K562 (cell line): ENCODE measurements at regions not wholly inside any gene's neighbourhood (a gene's known extent, or its start where the extent isn't known, plus 50 kb on each side); places are given as distances from the start of the nearest gene placed in this dataset.

Source experiments
- BCLAF1 ChIP-seq, 2 experiments: fragments of 450-650 bp in 1 of 2; IDR thresholded peaks; 2 replicates each; pipeline ENCODE4 v1.6.1; 2011 to 2017; ENCODE audit warnings: low read depth in 2 of 2, antibody characterized with exemption in 1 of 2, borderline replicate concordance in 1 of 2, low read length in 1 of 2, mild to moderate bottlenecking in 1 of 2, mixed read lengths in 1 of 2; ENCODE audit not compliant: control insufficient read depth in 1 of 2
- CHAMP1 ChIP-seq: fragments of 450-650 bp; IDR thresholded peaks from 2 replicates; pipeline ENCODE4 v1.6.1; 2016; ENCODE audit warnings: mild to moderate bottlenecking
- DDX20 ChIP-seq: fragments of 450-650 bp; IDR thresholded peaks from 2 replicates; pipeline ENCODE4 v1.6.1; 2016; ENCODE audit warnings: missing genetic modification characterization, low read depth, mild to moderate bottlenecking, missing compliant biosample characterization, moderate library complexity
- HMGXB4 ChIP-seq: sonication (generic); formaldehyde crosslinking; IDR thresholded peaks from 2 replicates; pipeline ENCODE4 v1.8.1; 2023; ENCODE audit warnings: mild to moderate bottlenecking, missing genetic modification reagents
- JUND ChIP-seq, 2 experiments: IDR thresholded peaks; 2 replicates in 1 of 2; 3 replicates in 1 of 2; pipeline ENCODE4 v1.6.1; 2011; ENCODE audit warnings: borderline replicate concordance in 2 of 2, low read depth in 2 of 2, low read length in 2 of 2, improper control_type of control experiment in 1 of 2, missing biosample characterization in 1 of 2, missing genetic modification characterization in 1 of 2, missing genetic modification reagents in 1 of 2
- TBL1XR1 ChIP-seq, 2 experiments: IDR thresholded peaks; 2 replicates each; pipeline ENCODE4 v1.6.1; 2012; ENCODE audit warnings: improper control_type of control experiment in 2 of 2, low read length in 2 of 2, mild to moderate bottlenecking in 1 of 2
- ZBTB34 ChIP-seq: fragments of 250-450 bp; sonication (Bioruptor Pico); IDR thresholded peaks from 2 replicates; pipeline ENCODE4 v1.8.0; 2021; ENCODE audit warnings: mild to moderate bottlenecking, moderate library complexity
- ZNF316 ChIP-seq: fragments of 450-650 bp; IDR thresholded peaks from 2 replicates; pipeline ENCODE4 v1.6.1; 2016
- ZNF780A ChIP-seq: fragments of 250-450 bp; sonication (Bioruptor Pico); IDR thresholded peaks from 2 replicates; pipeline ENCODE4 v1.5.0; 2021; ENCODE audit warnings: mild to moderate bottlenecking

GRCh38 chr11:95698676-95699557, 90.7 kb downstream of the FAM76B start (continued):
- TF ChIP-seq ZBTB34 (CRISPR knock-in tag), result no peak
- no peak for TF ChIP-seq CHAMP1
- TF ChIP-seq BCLAF1 (IDR thresholded peaks at IDR 0.05; ENCODE audit: borderline replicate concordance in 1 of 2, control insufficient read depth in 1 of 2, low read depth in 2 of 2, low read length in 1 of 2), result no peak
- TF ChIP-seq JUND (IDR thresholded peaks at IDR 0.05; ENCODE audit: borderline replicate concordance, low read depth, low read length), result no peak
- TF ChIP-seq JUND (tag; IDR thresholded peaks at IDR 0.05; ENCODE audit: borderline replicate concordance, low read depth, low read length), result no peak
- TF ChIP-seq ZNF780A (CRISPR knock-in tag), result no peak
- TF ChIP-seq TBL1XR1 (IDR thresholded peaks at IDR 0.05; ENCODE audit: low read length in 2 of 2), result no peak
- TF ChIP-seq HMGXB4, result no peak
- TF ChIP-seq DDX20 (tag), result no peak
- no peak for TF ChIP-seq ZNF316
- TF ChIP-seq, all 486 proteins: peak for 0
